Nephron (organoid): ENCODE measurements at regions not wholly inside any gene's neighbourhood (a gene's known extent, or its start where the extent isn't known, plus 50 kb on each side); places are given as distances from the start of the nearest gene placed in this dataset.

Source experiments
- H3K27ac Mint-ChIP-seq, 3 experiments: 2 replicates each; pipeline ENCODE4 v1.8.0; 2020; ENCODE audit warnings: mixed read lengths in 3 of 3, mild to moderate bottlenecking in 2 of 3, moderate library complexity in 1 of 3
- H3K27me3 Mint-ChIP-seq: 2 replicates; pipeline ENCODE4 v1.8.0; 2021; ENCODE audit warnings: low read depth, mild to moderate bottlenecking, moderate library complexity, mixed read lengths
- H3K36me3 Mint-ChIP-seq: 2 replicates; pipeline ENCODE4 v1.8.0; 2020; ENCODE audit warnings: low read depth, mixed read lengths
- H3K4me1 Mint-ChIP-seq: 2 replicates; pipeline ENCODE4 v1.8.0; 2020; ENCODE audit warnings: mixed read lengths
- H3K4me3 Mint-ChIP-seq, 3 experiments: 2 replicates each; pipeline ENCODE4 v1.8.0; 2020; ENCODE audit warnings: mild to moderate bottlenecking in 3 of 3, mixed read lengths in 3 of 3, moderate library complexity in 2 of 3
- H3K9me3 Mint-ChIP-seq: 2 replicates; pipeline ENCODE4 v1.8.0; 2020; ENCODE audit warnings: mixed read lengths
- TF ChIP-seq, protein P1 (sequence below), 3 experiments: fragments of 200-600 bp; sonication (generic); IDR thresholded peaks; one replicate each; pipeline ENCODE4 v1.5.0; 2021; ENCODE audit warnings: antibody characterized with exemption in 3 of 3; ENCODE audit not compliant: unreplicated experiment in 3 of 3

DNA sequence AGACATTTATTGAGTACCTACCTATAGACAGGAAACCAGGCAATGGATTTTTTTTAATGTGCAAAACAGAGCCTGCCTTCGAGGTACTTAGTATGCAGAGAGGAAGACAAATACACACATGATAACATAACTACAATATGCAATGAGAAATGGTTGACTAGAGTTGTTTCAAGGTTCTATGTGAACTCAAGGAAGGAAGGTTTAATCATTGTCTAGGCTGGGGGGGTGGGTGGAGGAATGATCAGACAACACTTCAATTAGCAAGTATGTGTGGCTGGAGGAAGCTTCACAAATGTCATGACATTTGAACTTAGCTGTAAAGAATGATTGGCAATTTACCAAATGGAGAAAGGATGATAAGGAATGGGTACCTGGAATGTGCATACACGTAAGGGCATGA lies 985.3 kb downstream of the FLRT2 start:
- Mint-ChIP-seq H3K4me3 (no peak overlapping the region), H3K27me3 (no peaks in the 10 kb centered on the region), H3K4me1 (peaks cover 52% of the 10 kb centered on the region), H3K36me3 (peaks cover 4% of the 10 kb centered on the region), H3K27ac (peak overlapping the region; percentile 81 to 99 (median 86)), H3K9me3 (no peaks in the 10 kb centered on the region)
- TF ChIP-seq, protein P1, sequence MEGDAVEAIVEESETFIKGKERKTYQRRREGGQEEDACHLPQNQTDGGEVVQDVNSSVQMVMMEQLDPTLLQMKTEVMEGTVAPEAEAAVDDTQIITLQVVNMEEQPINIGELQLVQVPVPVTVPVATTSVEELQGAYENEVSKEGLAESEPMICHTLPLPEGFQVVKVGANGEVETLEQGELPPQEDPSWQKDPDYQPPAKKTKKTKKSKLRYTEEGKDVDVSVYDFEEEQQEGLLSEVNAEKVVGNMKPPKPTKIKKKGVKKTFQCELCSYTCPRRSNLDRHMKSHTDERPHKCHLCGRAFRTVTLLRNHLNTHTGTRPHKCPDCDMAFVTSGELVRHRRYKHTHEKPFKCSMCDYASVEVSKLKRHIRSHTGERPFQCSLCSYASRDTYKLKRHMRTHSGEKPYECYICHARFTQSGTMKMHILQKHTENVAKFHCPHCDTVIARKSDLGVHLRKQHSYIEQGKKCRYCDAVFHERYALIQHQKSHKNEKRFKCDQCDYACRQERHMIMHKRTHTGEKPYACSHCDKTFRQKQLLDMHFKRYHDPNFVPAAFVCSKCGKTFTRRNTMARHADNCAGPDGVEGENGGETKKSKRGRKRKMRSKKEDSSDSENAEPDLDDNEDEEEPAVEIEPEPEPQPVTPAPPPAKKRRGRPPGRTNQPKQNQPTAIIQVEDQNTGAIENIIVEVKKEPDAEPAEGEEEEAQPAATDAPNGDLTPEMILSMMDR (IDR thresholded peaks at IDR 0.05; ENCODE audit: unreplicated experiment in 3 of 3), result no peak

DNA sequence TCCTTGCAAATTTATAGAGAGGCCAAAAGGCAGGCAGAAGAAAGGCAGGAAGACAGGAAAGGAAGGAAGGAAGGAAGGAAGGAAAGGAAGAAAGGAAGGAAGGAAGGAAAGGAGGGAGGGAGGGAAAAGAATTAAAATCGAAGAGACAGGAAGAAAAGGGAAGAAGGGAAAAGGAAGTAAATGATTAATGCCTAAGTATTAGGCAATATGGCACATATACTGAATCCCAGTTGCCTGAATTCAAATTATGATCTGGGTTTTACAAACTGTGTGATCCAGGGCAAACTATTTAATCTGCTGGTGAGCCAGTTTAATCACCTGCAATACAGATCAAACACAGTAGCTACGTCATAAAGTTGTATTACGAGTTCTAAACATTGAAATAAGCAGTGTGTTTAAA lies 983.6 kb downstream of the FLRT2 start:
- Mint-ChIP-seq H3K4me3 (no peak overlapping the region), H3K27ac (peak overlapping the region; percentile 93 to 99 (median 94)), H3K27me3 (no peaks in the 10 kb centered on the region), H3K4me1 (peaks cover 49% of the 10 kb centered on the region), H3K36me3 (peaks cover 4% of the 10 kb centered on the region), H3K9me3 (no peaks in the 10 kb centered on the region)
- TF ChIP-seq, protein P1 (IDR thresholded peaks at IDR 0.05; ENCODE audit: unreplicated experiment in 3 of 3), result no peak

DNA sequence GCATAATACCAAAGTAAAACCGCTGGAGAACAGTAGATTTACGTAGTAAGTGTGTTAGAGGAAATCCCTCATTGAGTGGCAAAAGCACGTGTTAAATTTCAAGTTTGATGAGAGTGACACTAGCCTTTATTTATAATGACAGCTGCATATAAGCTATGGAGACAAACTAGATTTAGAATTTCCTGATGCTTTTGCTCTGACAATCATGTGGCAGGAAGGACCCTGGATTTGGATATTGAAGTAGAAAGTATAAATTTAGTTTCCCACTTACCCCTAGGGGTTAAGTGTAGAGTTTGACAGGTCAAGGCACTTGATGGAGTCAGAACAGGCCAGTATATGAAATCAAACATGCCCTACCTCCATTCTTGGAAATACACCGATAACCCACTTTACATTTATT lies 983.1 kb downstream of the FLRT2 start:
- no peak overlapping the region for H3K4me3 Mint-ChIP-seq
- no peaks in the 10 kb centered on the region for H3K27me3 Mint-ChIP-seq
- H3K27ac Mint-ChIP-seq, result peak overlapping the region; percentile 93 to 99 (median 94)
- H3K9me3 Mint-ChIP-seq, result no peaks in the 10 kb centered on the region
- TF ChIP-seq, protein P1 (IDR thresholded peaks at IDR 0.05; ENCODE audit: unreplicated experiment in 3 of 3), result no peak
- H3K4me1 Mint-ChIP-seq, result peaks cover 44% of the 10 kb centered on the region
- H3K36me3 Mint-ChIP-seq, result peaks cover 4% of the 10 kb centered on the region

DNA sequence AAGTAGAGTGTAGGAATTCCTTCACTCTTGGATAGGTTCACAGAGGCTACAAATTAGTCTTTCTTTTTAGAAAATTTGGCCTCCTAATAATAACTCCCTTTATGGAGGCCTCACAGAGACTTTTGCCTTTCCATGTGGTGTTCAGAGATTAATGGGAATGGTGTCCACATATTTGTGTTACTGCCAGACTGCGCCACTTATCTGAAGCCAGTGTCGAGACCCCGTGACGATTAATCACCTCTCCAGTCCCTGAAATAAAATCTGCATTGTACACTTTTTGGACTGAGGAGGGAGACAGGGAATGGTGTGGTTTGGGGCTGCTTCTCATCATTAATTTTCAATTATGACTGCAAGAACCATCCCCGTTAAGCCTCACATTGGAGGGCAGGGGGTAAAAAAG lies 980.5 kb downstream of the FLRT2 start:
- H3K4me3 Mint-ChIP-seq, result peak overlapping the region in 2 of 3 experiments; percentile 29 to 40
- no peaks in the 10 kb centered on the region for H3K36me3 Mint-ChIP-seq
- TF ChIP-seq, protein P1 (IDR thresholded peaks at IDR 0.05; ENCODE audit: unreplicated experiment in 3 of 3), result no peak
- peak overlapping the region; percentile 93 to 99 (median 98) for H3K27ac Mint-ChIP-seq
- H3K4me1 Mint-ChIP-seq, result peaks cover 36% of the 10 kb centered on the region
- H3K27me3 Mint-ChIP-seq, result no peaks in the 10 kb centered on the region
- no peaks in the 10 kb centered on the region for H3K9me3 Mint-ChIP-seq

DNA sequence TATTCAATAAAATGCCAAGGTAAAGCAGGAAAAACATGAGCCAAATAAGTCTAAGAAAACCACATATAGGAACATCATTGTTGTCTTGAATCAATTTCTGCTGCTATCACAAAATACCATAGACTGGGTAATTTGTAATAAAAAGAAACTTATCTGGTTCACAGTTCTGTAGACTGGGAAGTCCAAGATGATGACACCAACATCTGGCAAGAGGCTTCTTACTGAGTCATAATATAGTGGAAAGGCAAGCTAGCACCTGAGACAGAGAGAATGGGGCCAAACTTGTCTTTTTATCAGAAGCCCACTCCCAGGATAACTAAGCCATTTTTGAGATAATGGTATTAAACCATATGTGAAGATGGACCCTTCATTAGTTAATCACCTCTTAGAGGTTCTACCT lies 975.9 kb downstream of the FLRT2 start:
- H3K4me3 Mint-ChIP-seq, result no peak overlapping the region
- no peaks in the 10 kb centered on the region for H3K36me3 Mint-ChIP-seq
- TF ChIP-seq, protein P1 (IDR thresholded peaks at IDR 0.05; ENCODE audit: unreplicated experiment in 3 of 3), result no peak
- H3K4me1 Mint-ChIP-seq, result peaks cover 13% of the 10 kb centered on the region
- H3K27me3 Mint-ChIP-seq, result no peaks in the 10 kb centered on the region
- no peaks in the 10 kb centered on the region for H3K9me3 Mint-ChIP-seq
- peak overlapping the region in 1 of 3 experiments; percentile 64 for H3K27ac Mint-ChIP-seq

DNA sequence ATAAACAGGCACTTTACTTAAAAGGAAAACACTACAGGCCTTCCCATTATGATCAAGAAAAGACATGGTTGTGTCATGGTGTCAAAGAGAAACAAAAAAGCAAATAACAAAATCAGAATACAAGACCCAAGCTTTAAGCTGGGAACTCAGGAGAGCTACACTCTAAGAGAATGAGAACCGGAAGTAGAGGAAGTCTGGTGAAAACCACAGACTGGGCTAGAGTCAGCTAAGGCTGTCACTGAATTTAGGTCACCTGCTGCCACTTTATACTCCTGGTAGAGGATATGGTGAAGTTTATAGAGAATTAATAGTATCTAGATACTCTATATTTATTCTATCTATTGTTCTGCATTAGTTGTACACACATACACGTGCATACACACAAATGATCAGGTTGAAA lies 971.7 kb downstream of the FLRT2 start:
- Mint-ChIP-seq H3K27ac (no peak overlapping the region), H3K27me3 (no peaks in the 10 kb centered on the region), H3K9me3 (peaks cover 9% of the 10 kb centered on the region), H3K36me3 (no peaks in the 10 kb centered on the region), H3K4me3 (no peak overlapping the region), H3K4me1 (no peaks in the 10 kb centered on the region)
- TF ChIP-seq, protein P1 (IDR thresholded peaks at IDR 0.05; ENCODE audit: unreplicated experiment in 3 of 3), result no peak
